Neural cell (in vitro differentiated cells): ENCODE measurements at regions not wholly inside any gene's neighbourhood (a gene's known extent, or its start where the extent isn't known, plus 50 kb on each side); places are given as distances from the start of the nearest gene placed in this dataset.

Source experiments
- EZH2 ChIP-seq: fragments of 200-600, 300-800 bp; shearing (Covaris generic), sonication (generic); IDR thresholded peaks from 2 replicates; pipeline ENCODE4 v1.6.1; 2014; ENCODE audit warnings: antibody characterized with exemption, low read length, borderline replicate concordance, mild to moderate bottlenecking; ENCODE audit not compliant: insufficient read depth, poor library complexity, severe bottlenecking
- POLR2AphosphoS5 ChIP-seq: IDR thresholded peaks from 2 replicates; pipeline ENCODE4 v1.6.1; 2012
- TF ChIP-seq, protein P1 (sequence below): fragments of 450-650 bp; IDR thresholded peaks from 2 replicates; pipeline ENCODE4 v1.5.1; 2014; ENCODE audit warnings: antibody characterized with exemption, mild to moderate bottlenecking, moderate library complexity; ENCODE audit not compliant: poor library complexity, severe bottlenecking
- TF ChIP-seq, protein P2 (sequence below): IDR thresholded peaks from 2 replicates; pipeline ENCODE4 v1.6.1; 2012; ENCODE audit warnings: borderline replicate concordance

DNA sequence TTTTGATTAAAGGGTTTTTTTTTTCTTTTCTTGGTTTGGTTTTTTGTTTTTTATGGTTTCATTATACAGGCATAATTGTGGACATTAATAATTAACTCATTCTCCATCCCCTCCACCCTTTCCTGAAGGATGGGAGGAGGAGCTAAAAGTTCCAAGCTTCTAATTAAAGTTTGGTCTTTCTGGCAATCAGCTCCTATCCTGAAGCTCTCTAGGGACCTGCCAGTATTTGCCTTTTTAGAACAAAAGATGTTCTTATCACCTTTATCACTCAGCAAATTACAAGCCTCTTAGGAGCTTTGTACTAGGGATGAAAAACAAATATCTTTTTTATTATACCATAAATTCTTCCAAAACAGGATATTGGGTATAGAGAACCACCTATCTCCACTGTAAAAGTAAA lies 589.8 kb downstream of the PDHA2 start:
- TF ChIP-seq, protein P1, sequence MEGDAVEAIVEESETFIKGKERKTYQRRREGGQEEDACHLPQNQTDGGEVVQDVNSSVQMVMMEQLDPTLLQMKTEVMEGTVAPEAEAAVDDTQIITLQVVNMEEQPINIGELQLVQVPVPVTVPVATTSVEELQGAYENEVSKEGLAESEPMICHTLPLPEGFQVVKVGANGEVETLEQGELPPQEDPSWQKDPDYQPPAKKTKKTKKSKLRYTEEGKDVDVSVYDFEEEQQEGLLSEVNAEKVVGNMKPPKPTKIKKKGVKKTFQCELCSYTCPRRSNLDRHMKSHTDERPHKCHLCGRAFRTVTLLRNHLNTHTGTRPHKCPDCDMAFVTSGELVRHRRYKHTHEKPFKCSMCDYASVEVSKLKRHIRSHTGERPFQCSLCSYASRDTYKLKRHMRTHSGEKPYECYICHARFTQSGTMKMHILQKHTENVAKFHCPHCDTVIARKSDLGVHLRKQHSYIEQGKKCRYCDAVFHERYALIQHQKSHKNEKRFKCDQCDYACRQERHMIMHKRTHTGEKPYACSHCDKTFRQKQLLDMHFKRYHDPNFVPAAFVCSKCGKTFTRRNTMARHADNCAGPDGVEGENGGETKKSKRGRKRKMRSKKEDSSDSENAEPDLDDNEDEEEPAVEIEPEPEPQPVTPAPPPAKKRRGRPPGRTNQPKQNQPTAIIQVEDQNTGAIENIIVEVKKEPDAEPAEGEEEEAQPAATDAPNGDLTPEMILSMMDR = no peak
- TF ChIP-seq EZH2 (no peak), POLR2AphosphoS5 (no peak)
- TF ChIP-seq, protein P2, sequence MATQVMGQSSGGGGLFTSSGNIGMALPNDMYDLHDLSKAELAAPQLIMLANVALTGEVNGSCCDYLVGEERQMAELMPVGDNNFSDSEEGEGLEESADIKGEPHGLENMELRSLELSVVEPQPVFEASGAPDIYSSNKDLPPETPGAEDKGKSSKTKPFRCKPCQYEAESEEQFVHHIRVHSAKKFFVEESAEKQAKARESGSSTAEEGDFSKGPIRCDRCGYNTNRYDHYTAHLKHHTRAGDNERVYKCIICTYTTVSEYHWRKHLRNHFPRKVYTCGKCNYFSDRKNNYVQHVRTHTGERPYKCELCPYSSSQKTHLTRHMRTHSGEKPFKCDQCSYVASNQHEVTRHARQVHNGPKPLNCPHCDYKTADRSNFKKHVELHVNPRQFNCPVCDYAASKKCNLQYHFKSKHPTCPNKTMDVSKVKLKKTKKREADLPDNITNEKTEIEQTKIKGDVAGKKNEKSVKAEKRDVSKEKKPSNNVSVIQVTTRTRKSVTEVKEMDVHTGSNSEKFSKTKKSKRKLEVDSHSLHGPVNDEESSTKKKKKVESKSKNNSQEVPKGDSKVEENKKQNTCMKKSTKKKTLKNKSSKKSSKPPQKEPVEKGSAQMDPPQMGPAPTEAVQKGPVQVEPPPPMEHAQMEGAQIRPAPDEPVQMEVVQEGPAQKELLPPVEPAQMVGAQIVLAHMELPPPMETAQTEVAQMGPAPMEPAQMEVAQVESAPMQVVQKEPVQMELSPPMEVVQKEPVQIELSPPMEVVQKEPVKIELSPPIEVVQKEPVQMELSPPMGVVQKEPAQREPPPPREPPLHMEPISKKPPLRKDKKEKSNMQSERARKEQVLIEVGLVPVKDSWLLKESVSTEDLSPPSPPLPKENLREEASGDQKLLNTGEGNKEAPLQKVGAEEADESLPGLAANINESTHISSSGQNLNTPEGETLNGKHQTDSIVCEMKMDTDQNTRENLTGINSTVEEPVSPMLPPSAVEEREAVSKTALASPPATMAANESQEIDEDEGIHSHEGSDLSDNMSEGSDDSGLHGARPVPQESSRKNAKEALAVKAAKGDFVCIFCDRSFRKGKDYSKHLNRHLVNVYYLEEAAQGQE = no peak
